Body of pancreas (tissue), 4 donors: ENCODE measurements at regions not wholly inside any gene's neighbourhood (a gene's known extent, or its start where the extent isn't known, plus 50 kb on each side); places are given as distances from the start of the nearest gene placed in this dataset.

Experiments used
- CTCF ChIP-seq, 7 experiments: fragments of 450-650 bp in 4 of 7; fragments of 200-600 bp in 3 of 7; sonication (generic) in 3 of 7; IDR thresholded peaks; one replicate each; pipeline ENCODE4 v1.5.1; 2016 to 2019; ENCODE audit warnings: antibody characterized with exemption in 7 of 7
- POLR2A ChIP-seq, 3 donors: fragments of 450-650 bp; IDR thresholded peaks; one replicate each; pipeline ENCODE4 v1.6.1; 2016; ENCODE audit warnings: antibody characterized with exemption in 3 of 3, mild to moderate bottlenecking in 2 of 3

GRCh38 chr1:148328884-148329283, 154.2 kb downstream of the PPIAL4G start:
- TF ChIP-seq CTCF (IDR thresholded peaks at IDR 0.05) (no peak), POLR2A (IDR thresholded peaks at IDR 0.05) (no peak)
